PC-3 (cell line): ENCODE measurements at regions not wholly inside any gene's neighbourhood (a gene's known extent, or its start where the extent isn't known, plus 50 kb on each side); places are given as distances from the start of the nearest gene placed in this dataset.

Experiments
- CTCF ChIP-seq: fragments of 300-600 bp; sonication (generic); conservative IDR thresholded peaks from 2 replicates; pipeline ENCODE4 v1.5.1; 2017; ENCODE audit warnings: antibody characterized with exemption, low read depth, mild to moderate bottlenecking, low read length
- EZH2 ChIP-seq: fragments of 300-600 bp; sonication (generic); IDR thresholded peaks from one replicate; pipeline ENCODE4 v1.6.1; 2017; ENCODE audit warnings: antibody characterized with exemption, mild to moderate bottlenecking, low read length; ENCODE audit not compliant: unreplicated experiment
- EZH2phosphoT487 ChIP-seq: fragments of 300-600 bp; sonication (generic); IDR thresholded peaks from 2 replicates; pipeline ENCODE4 v1.6.1; 2018; ENCODE audit warnings: mild to moderate bottlenecking, antibody characterized with exemption, low read length, borderline replicate concordance

GRCh38 chr10:20673175-20673574 is 223.9 kb downstream of the NEBL start:
- TF ChIP-seq EZH2 (no peak), EZH2phosphoT487 (no peak), CTCF (no peak)
